ENCODE measurements at regions not wholly inside any gene's neighbourhood (a gene's known extent, or its start where the extent isn't known, plus 50 kb on each side); places are given as distances from the start of the nearest gene placed in this dataset.

DNA sequence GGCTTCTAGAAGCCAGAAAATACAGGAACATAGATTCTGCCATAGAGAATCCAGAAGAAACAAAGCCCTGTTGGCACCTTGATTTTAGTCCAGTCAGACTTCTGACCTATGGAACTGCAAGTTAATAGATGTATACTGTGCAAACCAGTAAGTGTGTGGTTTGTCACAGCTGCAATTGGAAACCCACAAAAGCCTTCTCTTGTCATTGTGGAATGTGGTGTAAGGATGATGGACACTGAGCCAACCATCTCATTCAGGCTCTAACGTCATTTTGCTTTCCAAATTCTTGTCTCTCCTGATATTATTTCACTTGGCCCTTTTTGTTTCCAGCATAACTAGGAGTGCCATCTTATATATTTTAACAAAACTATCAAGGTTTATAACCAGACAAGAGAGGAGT lies 369.5 kb upstream of the SMIM21 start:
- no peak for DNase-seq

GRCh38 chr18:75790796-75791195 lies 363.3 kb upstream of the SMIM21 start:
- DNase-seq, result no peak

DNA sequence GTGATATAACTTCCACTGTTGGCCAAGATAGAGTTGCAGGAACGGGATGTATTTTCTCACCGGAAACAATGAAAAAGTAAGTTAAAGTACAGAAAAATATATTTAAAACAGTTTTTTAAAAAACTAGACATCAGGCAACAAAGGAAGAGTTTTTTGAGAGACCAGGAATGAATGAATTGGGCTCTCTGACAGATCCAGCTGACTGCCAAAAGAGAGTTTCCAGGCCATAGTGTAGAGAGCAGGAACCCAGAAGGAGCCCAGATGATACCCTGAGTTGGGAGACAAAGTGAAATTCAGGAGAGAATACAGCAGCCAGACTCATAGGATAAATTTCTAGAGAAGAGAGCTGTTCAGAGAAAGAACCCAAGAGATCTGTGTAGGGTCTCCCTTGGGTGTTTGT lies 362.6 kb upstream of the SMIM21 start:
- no peak for DNase-seq

DNA sequence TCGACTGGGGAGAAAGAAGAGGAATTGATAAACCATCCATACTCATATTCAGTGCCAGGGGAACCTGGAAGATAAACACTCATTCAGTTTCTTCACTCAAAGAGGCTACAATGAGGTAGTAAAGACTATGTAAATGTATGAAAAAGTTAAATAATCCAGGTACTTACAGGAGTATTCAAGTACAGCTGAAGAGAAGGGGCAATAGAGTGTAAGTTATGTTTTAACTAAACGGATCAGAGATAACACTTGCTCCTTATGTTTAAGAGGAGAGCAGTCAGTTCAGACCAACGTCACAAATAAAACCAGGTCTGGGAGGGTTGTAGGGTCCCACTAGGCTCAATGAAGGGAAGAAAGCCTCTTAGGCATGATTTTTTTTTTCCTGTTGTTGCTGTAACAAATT lies 358.3 kb upstream of the SMIM21 start:
- no peak for DNase-seq

- DNase-seq, result no peak
Measured at GRCh38 chr18:75785206-75785605, 357.7 kb upstream of the SMIM21 start.

- DNase-seq, result no peak
Measured at GRCh38 chr18:75784390-75784789, 356.9 kb upstream of the SMIM21 start.

DNA sequence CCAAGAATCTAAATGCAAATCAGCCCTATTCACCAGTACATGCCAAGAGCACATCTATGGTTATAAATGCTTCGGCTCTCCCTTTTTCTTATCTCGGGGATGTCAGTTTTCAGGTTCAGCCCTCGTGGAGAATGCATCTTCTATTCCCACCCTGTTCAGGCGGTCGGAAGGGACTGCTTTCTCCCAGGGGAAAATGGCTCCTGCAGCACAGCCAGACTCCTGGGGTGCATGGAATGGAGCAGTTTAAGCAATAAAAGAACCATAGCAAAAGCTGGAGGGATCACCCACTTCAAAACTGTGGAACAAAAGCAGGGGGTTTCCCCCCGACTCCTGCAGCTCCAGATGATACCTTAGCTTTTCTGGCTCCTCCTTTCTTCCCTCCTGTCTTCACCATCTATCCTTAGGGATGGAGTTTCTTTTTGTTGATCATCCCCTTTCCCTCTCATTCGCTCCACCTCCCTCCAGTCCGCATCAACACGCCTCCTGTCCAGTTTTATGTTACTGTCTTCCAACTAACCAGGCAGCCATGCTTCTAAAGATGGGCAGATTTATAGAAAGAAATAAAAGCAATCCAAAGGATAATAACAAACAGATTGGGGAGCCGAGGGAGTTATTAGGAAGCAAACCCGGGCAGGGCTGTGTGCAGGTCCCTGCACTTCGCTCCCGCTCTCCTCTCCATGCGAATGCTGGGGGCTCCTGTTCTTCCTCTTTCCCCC lies 356.2 kb upstream of the SMIM21 start:
- DNase-seq, result no peak

- DNase-seq, result no peak
Measured at GRCh38 chr18:75782826-75783225, 355.3 kb upstream of the SMIM21 start.

DNA sequence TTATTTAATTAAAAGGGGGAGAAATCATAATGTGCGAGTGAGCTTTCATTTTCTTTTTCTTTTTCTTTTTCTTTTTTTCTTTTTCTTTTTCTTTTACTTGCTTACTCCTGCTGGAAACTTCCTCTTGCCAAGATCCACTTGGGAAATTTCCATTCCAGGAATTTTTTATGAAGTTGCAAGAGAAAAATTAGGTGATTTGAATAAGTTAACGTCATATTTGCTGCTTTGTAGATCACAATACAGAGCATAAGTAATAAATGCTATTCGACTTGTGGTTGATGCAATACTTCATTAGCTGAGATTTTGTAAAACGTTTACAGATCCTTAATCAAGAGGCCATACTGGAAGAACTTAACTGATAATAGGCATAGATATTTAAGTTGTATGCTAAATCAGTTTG lies 354.7 kb upstream of the SMIM21 start:
- no peak for DNase-seq

GRCh38 chr18:75779910-75780309 lies 352.4 kb upstream of the SMIM21 start:
- no peak for DNase-seq

- DNase-seq, result no peak
Measured at GRCh38 chr18:75779450-75779849, 351.9 kb upstream of the SMIM21 start.

- no peak for DNase-seq
Measured at GRCh38 chr18:75777630-75778029, 350.1 kb upstream of the SMIM21 start.

DNA sequence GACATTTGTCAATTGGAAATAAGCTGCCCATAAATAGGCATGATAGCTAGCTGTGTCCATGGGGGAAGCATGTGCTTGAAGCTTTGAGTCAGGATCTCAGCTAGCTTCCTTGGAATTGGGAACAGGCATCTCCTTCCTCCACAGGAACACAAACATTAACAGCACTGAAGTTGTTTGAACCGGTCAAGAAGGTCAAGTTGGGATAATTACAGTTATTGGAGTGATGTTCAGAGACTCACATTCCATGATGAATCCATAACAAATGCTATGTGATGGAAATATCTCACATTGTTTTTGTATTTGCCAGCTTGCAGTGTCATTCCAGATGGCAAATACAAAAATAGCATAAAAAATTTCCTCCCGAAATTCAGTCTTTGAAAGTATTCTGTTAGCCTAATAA lies 347.6 kb upstream of the SMIM21 start:
- no peak for DNase-seq

DNA sequence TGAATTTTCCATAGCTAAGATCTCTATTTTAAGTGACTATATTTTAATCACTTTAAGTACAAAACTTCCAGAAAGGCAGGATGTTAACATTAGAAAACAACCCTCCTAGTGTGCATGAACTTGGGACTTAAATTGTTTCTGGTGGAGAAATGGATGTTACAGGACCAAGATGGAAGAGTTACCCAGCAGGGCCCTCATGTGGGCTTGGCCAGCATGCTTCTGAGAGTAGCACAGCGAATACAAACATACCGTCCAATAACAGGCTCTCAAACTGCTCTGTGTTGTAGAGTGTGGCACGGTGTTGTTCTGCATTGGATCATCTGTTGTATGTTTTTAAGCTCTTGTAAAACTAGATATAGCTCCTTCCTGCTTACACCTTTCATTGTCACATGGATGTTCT lies 346.1 kb upstream of the SMIM21 start:
- no peak for DNase-seq

- no peak for DNase-seq
Measured at GRCh38 chr18:75762758-75763157, 335.3 kb upstream of the SMIM21 start.

DNA sequence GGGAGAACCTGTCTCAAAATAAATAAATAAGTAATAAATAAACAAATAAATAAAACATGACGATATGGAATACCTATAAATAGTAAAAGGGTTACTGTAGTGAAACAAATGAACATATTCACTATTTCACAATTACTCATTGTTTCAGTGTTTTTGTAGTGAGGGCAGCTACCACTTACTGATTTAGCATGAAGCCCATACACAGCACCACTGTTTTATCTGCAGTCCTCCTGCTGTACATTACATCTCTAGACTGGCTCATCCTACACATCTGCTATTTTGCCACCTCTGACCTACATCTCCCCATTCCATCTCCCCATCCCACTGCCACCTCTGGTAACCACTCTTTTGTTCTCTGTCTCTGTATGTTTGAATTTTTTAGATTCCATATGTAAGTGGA lies 332.7 kb upstream of the SMIM21 start:
- no peak for DNase-seq

DNA sequence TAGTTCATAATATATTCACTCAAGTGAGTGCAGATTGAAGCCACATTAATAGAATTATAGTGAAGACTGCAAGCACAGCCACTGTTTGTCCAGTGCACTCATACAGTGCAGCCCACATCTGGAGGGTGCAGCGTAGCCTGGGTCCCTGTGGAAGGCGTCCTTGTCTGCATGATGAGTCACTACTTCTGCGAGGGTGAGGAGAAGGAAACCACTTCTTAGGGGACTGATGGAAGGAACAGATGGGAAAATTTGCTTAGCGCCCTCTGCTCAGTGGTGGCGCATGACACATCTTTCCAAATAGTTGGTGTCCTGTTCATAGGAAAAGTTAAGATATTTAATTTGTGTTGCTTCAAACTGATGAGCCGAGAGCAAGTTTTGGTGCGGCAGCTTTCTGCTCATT lies 330.4 kb upstream of the SMIM21 start:
- DNase-seq, result no peak

DNA sequence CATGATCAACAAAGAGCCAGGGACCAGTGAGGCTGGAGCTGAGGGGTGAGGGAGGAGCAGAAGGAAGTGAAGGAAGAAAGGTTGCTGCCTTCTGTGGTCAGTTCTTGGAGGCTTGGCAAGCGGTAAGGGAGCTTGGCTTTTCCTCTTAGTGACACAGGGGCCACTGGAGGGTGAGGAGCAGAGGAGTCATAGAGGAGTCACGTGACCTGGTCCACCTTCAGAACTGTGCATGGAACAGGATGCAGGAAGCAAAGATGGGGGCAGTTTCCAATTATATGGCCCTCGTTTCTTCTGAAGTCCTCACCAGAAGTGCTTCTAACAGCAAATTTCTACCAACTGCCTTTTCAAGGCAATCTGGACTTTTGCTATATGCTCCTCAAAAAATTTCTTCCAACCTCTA lies 326.9 kb upstream of the SMIM21 start:
- DNase-seq, result no peak

GRCh38 chr18:75753753-75754152 lies 326.2 kb upstream of the SMIM21 start:
- DNase-seq, result no peak

GRCh38 chr18:75752740-75753263 lies 325.3 kb upstream of the SMIM21 start:
- DNase-seq, result no peak

DNA sequence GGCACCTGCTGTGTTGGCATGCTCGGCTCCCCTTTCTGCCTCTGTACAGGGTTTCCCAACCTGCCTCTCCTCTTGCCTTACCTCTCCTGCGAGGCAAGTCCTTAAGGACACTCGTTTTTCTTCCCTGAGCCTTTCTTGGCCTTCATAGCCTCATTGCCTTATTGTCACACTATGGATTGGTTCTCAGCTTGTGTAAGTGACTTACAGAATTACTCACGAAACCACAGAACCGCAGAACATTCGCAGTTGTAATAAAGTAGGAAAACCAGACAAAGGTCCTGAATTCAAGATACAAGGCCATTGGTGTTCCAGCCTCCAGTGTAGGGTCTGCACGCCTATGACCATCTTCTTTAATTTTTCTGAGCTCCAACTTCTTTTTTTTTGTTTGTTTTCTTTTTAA lies 317.6 kb upstream of the SMIM21 start:
- no peak for DNase-seq

DNA sequence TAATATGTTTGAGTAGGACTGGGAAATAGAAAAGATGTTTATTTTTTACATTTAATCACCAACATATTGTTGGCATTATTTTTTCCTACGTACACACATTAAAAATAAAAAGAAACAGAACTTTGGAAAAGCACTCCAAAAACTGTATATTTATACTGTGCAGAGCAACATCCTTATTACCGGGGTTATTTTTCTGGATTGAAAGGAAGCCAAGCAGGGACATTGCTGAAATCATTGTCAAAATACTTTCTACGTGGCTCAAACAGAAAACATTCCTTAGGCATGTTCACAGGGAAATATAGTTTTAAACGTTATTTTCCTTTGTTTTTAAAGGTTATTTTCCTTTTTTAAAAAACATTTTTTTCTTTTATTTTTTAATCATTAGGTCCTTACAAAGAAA lies 315.0 kb upstream of the SMIM21 start:
- no peak for DNase-seq

GRCh38 chr18:75739682-75740081 lies 312.2 kb upstream of the SMIM21 start:
- no peak for DNase-seq

- no peak for DNase-seq
Measured at GRCh38 chr18:75735291-75735690, 307.8 kb upstream of the SMIM21 start.

- DNase-seq, result no peak
Measured at GRCh38 chr18:75730249-75730648, 302.7 kb upstream of the SMIM21 start.
